Neutrophil (primary cell): ENCODE measurements at regions not wholly inside any gene's neighbourhood (a gene's known extent, or its start where the extent isn't known, plus 50 kb on each side); places are given as distances from the start of the nearest gene placed in this dataset.

Experiments
- H3K27ac ChIP-seq: fragments of 200-600 bp; sonication (generic); 2 replicates; pipeline ENCODE4 v1.5.1; 2016; ENCODE audit warnings: mild to moderate bottlenecking, moderate library complexity
- H3K27me3 ChIP-seq: fragments of 200-600 bp; sonication (generic); 2 replicates; pipeline ENCODE4 v1.6.0; 2016; ENCODE audit warnings: mild to moderate bottlenecking
- H3K36me3 ChIP-seq: fragments of 200-600 bp; sonication (generic); 2 replicates; pipeline ENCODE4 v1.5.1; 2017
- H3K4me1 ChIP-seq, 2 experiments: fragments of 200-600 bp in 1 of 2; sonication (generic) in 1 of 2; 1 replicate in 1 of 2; 2 replicates in 1 of 2; pipeline versions ENCODE4 v1.5.1 to v1.6.1; 2013 to 2016; ENCODE audit warnings: low read depth in 1 of 2, low read length in 1 of 2, mild to moderate bottlenecking in 1 of 2, moderate library complexity in 1 of 2; ENCODE audit not compliant: control insufficient read depth in 1 of 2, insufficient read depth in 1 of 2
- H3K4me3 ChIP-seq, 2 experiments: fragments of 200-600 bp in 1 of 2; sonication (generic) in 1 of 2; 1 replicate in 1 of 2; 2 replicates in 1 of 2; pipeline ENCODE4 v1.5.1; 2013 to 2016; ENCODE audit warnings: low read depth in 1 of 2, low read length in 1 of 2, mild to moderate bottlenecking in 1 of 2, moderate library complexity in 1 of 2
- H3K9me3 ChIP-seq: fragments of 200-600 bp; sonication (generic); 2 replicates; pipeline ENCODE4 v1.5.1; 2016
- TF ChIP-seq, protein P1 (sequence below): fragments of 200-600 bp; sonication (generic); IDR thresholded peaks from 2 replicates; pipeline ENCODE4 v1.5.1; 2016; ENCODE audit warnings: antibody characterized with exemption

DNA sequence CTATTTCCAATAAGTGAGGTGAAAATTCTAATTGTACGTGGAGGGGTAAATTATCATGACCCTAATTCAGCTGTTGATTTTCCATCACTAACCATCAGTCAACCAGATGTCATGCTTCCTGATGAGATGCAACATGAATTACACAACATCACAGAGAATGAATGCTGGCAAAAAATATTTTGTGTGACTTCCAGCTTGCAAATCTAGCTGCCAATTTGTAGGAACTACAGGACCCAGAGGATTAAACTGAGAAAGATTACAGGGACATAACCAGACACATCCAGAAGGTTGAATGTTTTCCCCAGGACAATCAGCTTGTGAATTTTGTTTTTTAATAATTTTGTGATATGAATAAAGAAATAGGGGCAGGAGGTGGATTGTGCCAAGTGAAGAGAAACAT, 349.0 kb upstream of the ATP10A start:
- Histone ChIP-seq H3K27ac (no peak overlapping the region), H3K4me1 (no peaks in the 10 kb centered on the region), H3K4me3 (no peak overlapping the region), H3K36me3 (no peaks in the 10 kb centered on the region), H3K9me3 (no peaks in the 10 kb centered on the region), H3K27me3 (no peaks in the 10 kb centered on the region)
- TF ChIP-seq, protein P1, sequence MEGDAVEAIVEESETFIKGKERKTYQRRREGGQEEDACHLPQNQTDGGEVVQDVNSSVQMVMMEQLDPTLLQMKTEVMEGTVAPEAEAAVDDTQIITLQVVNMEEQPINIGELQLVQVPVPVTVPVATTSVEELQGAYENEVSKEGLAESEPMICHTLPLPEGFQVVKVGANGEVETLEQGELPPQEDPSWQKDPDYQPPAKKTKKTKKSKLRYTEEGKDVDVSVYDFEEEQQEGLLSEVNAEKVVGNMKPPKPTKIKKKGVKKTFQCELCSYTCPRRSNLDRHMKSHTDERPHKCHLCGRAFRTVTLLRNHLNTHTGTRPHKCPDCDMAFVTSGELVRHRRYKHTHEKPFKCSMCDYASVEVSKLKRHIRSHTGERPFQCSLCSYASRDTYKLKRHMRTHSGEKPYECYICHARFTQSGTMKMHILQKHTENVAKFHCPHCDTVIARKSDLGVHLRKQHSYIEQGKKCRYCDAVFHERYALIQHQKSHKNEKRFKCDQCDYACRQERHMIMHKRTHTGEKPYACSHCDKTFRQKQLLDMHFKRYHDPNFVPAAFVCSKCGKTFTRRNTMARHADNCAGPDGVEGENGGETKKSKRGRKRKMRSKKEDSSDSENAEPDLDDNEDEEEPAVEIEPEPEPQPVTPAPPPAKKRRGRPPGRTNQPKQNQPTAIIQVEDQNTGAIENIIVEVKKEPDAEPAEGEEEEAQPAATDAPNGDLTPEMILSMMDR, result no peak

DNA sequence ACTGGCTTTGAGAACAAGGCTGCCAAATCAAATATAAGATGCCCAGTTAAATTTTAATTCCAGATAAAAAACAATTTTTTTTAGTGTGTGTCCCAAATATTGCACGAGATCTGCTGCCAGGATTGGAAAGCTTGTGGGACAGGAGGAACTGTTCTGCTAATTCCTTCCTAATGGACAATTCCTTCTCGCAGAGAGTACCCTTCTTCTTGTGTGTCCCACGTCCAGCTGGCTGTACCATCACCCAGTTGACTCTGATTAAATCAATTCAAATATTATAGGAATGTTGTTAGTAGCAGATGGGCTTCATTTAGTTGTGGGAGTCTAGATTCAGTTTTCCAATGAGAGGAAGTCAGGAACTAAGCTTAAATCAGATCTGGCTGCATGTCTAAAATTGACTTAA, 347.9 kb upstream of the ATP10A start:
- TF ChIP-seq, protein P1, result no peak
- Histone ChIP-seq H3K27ac (no peak overlapping the region), H3K9me3 (no peaks in the 10 kb centered on the region), H3K4me1 (no peaks in the 10 kb centered on the region), H3K36me3 (no peaks in the 10 kb centered on the region), H3K27me3 (no peaks in the 10 kb centered on the region), H3K4me3 (no peak overlapping the region)

- TF ChIP-seq, protein P1, result no peak
- H3K27me3 ChIP-seq, result no peaks in the 10 kb centered on the region
- H3K27ac ChIP-seq, result no peak overlapping the region
- no peaks in the 10 kb centered on the region for H3K4me1 ChIP-seq
- no peaks in the 10 kb centered on the region for H3K9me3 ChIP-seq
- H3K36me3 ChIP-seq, result no peaks in the 10 kb centered on the region
- no peak overlapping the region for H3K4me3 ChIP-seq
Measured at GRCh38 chr15:26201177-26201858, 338.2 kb upstream of the ATP10A start.

DNA sequence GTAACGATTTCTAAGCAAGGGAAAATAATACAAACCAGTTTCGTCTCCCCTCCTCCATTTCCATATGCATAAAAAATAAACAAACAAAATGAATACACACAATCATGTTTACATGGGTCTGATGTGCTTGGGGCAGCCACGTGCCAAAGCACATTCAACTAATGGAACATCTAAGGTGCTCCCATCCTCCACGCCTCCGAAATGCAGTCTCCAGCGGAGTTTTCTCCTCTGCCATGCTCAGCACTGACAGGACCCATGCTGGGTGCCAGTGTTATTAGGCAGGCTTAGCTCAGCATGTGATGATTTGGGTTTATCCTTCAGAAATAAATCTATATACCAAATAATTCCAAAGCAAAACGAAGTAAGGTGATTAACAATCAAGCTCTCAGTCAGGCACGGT, 337.3 kb upstream of the ATP10A start:
- H3K9me3 ChIP-seq, result no peaks in the 10 kb centered on the region
- no peaks in the 10 kb centered on the region for H3K4me1 ChIP-seq
- TF ChIP-seq, protein P1, result no peak
- H3K36me3 ChIP-seq, result no peaks in the 10 kb centered on the region
- H3K27ac ChIP-seq, result no peak overlapping the region
- H3K4me3 ChIP-seq, result no peak overlapping the region
- no peaks in the 10 kb centered on the region for H3K27me3 ChIP-seq

GRCh38 chr15:26197719-26198118, 334.6 kb upstream of the ATP10A start:
- Histone ChIP-seq H3K27ac (no peak overlapping the region), H3K36me3 (no peaks in the 10 kb centered on the region), H3K4me3 (no peak overlapping the region), H3K27me3 (no peaks in the 10 kb centered on the region), H3K4me1 (no peaks in the 10 kb centered on the region), H3K9me3 (no peaks in the 10 kb centered on the region)
- TF ChIP-seq, protein P1, result no peak
